ENCODE measurements at regions not wholly inside any gene's neighbourhood (a gene's known extent, or its start where the extent isn't known, plus 50 kb on each side); places are given as distances from the start of the nearest gene placed in this dataset.
"Not testable (repeated sequence)": the region's sequence is repeated elsewhere in the genome, so short reads cannot be mapped to it uniquely, and the experiment has no call there.

DNA sequence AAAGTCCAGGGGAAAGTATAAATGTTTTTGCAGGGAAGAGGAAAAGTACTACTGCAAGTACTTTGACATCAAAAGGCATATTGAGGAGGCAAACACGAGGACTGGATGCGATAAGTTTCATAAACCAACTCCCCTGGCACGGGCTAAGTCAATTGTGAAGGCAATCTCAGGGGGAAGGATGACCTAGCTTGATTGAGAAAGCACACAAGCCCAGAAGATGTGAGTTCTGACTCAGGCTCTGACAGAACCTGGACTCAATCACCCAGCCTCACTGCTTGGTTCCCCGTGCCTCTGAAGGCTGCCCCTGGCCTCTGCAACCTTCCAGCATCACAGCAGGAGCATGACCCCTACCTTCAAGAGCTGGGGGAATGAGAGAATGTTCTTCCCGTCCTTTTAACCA is 93.2 kb upstream of the ZNF438 start:
- no peak for DNase-seq

DNA sequence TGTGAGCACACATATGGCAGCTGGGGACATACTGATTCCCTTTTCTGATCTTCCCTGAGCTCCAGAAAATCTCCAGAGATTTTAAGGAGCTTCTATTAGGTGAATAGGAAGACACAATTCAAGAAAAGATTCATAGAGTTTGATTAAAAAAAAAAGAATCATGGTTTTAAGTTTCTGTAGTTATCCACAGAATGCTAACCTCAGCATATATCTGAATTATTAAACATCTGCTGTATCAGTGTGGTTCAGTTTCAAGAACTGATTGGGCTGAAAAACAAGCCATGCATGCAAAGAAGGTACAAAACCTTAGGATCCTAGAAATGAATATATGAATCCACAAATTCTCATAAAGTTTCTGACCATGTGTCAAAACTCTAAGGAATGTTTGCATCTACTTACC is 94.1 kb upstream of the ZNF438 start:
- DNase-seq = no peak

DNA sequence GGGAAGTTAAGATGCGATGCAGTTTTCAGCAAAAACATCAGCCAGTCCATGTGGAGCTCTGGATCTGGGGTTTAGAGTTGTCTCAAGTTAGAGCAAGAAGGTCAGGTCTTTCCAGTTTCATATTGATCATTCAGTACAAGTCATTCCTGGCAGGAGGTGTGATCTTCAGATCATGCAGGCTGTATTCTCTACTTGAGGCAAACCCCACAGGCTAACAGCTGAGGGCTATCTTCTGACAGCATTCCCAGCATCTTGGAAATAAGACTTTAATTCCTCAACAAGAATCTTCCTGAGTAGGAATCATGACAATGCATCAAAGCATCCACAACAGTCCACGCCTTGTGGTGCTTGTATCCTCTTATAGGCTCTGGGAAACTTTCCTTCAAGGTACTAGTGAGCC is 94.9 kb upstream of the ZNF438 start:
- no peak for DNase-seq

DNA sequence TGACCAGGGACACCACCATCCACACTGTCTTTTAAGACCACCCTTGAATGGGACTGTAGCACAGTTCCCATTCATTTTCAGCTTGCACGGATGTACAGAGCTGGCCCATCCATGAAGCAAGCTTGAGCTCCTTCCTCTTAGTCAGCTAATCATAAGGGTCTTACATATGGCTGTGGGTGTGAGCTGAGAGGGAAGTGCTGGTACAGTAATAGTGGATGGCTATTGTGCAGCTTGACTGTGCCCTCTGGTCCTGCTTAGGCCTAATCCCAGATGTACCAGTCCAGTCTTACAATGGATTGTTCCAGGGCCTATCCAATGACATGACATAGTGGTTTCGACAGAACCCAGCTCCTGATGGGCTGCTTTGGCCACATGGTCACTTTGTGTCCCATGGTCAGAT is 96.9 kb upstream of the ZNF438 start:
- DNase-seq = no peak

DNA sequence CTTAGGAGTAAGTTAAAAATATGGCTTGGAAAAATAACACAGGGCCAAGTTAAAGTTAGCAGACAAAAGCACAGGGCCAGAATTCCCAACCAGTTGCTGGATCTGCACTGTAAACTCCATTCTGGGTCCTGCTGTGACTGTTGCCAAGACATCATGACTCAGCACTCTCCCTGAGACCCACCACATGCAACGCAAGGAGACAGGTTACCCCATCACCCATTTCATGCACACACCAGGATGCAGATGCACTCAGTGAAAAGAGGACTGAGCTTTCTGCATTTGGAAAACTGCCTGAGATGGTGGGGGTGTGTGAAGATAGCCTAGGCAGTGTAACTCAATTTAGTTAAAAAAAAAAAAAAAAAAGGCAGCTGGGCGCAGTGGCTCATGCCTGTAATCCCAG is 97.6 kb upstream of the ZNF438 start:
- DNase-seq = no peak

DNA sequence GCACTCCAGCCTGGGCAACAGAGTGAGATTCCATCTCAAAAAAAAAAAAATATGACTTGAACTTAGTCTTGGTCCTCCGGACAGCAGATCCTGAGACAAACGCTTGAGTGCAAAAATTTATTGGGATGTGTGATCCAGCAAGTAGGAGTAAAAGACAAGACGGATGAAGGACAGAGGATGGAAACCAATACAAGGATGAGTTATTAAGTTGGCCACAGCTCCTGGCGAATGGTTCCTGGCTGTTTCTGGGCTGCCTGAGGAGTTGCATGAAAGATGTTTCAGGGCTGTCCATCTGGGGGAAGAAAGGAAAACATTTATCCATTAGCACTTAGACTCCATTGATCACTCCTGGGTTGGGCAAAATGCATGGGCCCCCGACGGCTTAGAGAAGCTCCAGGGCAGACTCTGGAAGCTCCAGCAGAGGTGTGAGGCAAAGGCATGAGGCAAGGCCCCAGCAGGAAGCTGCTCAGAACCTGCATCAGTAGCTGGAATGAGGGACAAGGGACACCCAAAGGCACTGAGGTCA is 98.3 kb upstream of the ZNF438 start:
- DNase-seq = no peak

DNA sequence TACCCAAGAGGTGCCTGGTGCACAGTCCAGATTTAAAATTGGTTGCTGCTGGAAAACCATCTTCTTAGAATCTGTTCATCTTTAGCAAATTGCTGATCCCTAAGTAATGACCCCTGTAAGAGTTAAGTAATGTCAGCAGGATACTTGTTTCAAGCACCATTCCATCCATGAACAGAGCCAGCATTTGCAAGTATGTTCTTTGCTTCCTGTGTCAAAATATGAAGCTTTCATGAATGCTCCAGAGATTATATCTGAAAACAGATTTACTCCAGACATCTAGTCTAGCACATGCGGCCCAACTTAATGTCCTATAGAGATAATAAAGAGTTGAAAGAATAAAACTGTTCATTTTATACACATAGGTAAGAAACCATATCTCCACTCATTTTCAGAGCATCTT is 98.7 kb upstream of the ZNF438 start:
- DNase-seq = no peak

DNA sequence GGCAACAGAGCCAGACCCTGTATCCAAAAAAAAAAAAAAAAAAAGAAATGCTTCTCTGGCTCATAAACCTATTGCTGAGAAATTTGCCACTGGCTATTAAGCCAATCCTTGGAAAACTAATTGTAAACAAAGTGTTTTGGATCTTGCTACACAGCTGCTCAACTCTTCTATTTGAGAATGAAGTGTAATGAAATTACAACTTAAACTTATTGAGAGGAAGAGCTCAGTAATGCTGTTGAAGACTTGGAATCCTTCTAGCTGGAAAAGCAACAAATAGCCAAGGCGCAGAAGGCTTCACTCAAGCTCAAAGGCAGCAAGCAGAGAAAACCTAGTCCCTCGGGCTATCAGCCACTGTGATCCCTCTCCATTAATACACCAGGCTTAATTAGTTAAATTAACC is 99.6 kb upstream of the ZNF438 start:
- DNase-seq = no peak

DNA sequence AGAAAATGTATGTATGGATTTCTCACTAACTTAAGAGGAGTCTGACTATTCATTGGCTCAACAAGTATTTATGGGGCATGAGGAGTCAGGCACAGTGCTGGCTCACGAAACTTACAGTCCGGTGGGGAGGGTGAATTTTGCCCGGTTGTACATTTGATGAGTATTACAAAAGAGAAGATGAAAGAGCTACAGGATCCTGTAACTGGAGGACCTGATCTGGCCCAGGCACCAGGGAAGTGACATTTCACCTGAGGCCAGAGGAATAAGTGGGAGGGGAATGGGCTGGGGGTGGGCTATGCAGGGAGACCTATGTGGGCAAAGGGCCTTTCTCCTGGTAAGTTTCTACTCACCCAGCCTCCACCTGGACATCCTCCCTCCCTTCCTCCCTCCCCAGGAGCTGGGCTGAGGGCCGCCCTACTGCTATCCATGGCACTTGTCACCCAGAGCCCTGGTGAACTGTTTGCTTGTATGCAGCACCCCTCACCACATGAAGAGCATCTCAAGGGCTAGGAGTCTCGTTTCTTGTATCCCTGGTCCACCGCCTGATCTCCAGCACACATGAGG is 101.1 kb upstream of the ZNF438 start:
- DNase-seq = no peak

DNA sequence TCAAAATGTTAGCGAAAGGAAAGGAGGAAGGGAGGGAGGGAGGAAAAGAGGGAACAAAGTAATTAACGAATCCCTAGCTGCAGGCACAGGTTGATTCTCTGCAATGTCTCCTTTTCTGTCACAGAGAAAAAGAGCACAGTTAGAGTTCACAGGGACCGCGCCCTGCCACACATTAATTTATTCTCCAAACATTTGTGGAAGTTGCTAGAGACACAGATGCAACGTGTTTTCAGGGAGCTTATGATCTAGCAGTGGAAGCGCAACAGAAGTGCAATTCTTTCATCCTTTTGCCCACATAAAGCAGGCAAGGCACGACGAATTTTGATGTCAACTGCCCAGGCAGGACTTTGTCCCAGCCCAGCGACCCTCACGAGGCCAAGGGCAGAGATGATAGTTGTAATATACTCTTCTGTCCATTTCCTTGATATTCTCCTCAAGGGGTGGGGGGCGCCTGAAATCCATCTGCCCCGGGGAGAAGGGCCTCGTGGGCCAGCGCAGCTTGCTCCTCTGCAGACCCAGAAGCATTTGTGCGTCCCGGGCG is 101.7 kb upstream of the ZNF438 start:
- no peak for DNase-seq

DNA sequence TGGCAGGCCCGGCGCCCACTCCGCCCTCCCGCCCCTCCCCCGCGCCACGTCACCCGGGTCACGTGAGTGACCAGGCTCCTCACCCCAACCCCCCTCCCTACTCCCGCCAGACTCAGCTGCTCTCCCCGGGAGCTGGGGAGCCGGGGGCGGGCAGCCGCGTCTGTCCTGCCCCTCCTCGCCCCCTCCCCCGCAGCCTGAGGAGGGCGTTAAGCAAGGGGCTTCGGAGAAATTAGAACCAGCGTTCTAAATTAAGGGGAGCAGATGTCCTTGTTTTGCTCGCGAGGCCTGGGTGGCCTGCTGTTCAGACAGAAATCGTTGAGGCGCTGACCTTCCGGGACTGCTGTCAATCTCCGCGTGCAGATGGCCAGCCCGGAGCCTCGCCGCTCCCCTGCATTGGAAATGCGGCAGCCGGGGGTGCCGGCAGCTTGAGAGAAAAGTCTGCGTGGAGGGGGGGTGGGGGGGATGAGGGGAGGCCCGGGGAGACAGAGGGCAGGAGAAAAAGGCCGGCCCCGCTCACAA is 102.2 kb upstream of the ZNF438 start:
- DNase-seq = peak; percentile 87

DNA sequence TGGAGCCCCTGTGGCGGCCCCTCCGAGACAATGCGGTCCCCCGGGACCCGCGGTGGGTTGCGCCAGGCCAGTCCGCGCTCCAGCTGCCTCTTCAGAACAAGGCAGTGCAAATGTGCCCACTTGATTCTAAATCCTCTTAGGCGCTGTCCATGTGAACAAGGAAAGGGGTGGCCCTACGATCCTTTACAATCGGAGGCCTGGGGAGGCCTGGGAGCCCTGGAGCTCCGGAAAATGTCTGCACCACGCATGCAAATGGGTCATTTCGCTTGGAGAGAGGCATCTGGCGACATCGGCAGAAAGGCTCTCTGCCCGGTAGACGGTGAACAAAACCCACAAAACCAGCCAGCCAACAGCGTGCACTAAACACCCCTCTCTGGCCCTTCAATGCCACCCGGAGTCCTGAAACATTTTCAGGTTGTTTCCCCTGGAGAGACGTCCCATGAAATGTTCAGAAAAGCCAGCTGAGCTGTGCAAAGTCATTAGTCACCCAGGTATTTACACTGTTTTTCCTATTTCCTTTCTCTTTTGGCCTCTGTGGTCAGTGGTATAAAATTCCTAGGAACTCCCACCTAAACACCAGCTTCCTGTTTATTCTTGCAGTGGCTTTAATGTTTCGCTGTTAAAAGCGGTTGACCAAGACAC is 102.8 kb upstream of the ZNF438 start:
- DNase-seq = peak; percentile 74

DNA sequence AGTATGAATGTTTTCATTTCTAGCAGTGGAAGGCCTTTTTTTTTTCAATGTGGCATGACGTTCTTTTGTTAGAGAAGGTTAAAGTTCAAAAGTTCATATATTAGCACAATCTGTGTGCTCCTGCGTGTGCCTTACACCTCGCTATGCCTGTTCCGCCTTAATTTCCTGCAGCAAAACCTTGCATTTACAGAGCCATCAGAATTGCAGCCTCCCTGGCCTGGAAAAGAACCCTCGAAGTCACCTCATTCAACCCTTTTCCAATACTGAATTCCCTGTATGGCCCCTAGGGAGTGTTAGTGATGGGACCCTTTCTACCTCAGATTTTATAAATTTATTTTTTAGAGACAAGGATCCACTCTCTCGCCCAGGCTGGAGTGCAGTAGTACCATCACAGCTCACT is 103.5 kb upstream of the ZNF438 start:
- DNase-seq = no peak

DNA sequence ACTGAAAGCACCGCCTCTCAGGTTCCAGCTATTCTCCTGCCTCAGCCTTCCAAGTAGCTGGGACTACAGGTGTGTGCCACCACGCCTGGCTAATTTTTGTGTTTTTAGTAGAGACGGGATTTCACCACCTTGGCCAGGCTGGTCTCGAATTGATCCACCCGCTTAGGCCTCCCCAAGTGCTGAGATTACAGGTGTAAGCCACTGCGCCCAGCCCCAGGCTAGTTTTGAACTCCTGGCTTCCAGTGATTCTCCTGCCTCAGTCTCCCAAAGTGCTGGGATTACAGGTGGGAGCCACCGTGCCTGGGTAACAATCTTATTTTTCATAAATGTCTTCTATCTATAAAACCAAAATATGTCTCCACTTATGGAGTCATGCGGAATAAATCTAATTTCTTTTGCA is 104.1 kb upstream of the ZNF438 start:
- not testable (repeated sequence) for DNase-seq

DNA sequence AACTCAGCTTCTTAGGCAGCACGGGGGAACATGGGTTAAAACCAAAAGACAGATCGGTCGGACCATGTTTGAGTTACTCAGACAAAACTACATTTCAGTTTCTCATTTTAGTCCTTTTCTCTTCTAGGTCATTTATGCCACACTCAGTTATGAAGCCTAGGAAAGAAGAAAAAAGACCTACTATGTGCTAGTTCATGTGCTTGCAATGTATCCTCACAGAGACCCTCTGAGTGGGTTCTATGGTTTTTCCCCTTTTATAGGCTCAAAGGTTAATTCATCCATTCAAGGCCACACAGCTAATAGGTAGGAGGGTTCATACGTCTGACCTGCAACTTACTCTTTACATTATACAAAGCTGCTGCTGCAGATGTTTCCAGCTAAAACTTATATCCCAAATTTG is 104.7 kb upstream of the ZNF438 start:
- no peak for DNase-seq

DNA sequence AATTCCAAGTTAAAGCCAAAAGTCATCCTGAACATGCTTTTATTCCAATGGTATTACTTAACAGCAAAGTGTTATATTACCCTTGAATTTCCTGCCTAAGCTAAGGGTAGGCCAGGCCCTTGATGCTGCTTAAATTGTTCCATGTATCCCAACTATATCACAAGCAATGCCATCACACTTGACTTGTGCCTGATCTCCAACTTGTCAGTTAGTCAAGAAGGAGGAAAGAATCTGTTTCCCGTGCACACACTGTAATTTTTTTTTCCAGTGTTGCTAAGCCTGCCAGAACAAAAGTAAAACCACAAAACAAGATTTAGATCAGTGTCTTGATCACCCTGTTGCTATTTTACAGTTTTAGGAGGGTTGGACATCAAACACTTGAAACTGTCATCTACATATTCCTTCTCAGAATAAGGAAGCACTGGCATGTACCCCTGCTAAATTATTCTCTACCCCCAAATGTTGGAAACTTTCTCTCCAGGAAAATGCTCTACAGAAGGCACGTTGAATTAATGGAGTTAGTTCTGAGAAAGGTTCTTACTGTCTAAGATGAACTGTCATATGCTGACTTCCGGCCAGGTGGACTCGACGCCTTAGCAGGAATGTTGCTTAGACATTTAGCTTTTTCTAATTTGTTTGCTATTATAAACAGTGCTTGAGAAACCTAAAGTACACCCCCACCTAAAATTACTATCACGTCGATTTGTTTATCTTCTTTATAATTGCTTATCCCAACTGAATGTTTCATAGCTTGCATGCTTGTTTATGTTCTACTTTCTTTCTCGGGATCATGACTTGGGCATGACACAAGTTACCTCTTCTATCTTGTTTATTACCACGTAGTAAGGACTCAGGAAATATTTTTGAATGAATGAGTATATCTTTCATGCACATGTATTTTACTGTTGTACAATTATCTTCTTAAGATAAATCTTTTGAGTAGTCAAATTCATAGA is 105.5 kb upstream of the ZNF438 start:
- DNase-seq = no peak

DNA sequence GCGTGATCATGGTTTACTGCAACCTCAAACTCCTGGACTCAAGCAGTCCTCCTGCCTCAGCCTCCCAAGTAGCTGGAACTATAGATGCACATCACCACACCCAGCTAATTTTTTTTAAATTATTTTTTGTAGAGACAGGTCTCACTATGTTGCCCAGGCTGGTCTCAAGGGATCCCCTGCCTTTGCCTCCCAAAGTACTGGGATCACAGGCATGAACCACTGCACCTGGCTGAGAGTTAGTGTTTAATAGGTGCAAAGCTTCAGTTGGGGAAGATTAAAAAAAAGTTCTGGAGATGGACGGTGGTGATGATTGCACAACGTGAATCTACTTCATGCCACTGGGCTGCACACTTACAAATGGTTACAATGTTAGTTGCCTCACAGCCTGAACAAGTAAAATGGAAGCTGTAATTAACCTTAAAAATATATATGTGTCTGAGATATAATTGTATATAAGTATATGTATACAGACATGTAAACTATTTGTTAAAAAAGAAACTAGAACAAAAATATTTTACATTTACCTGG is 106.4 kb upstream of the ZNF438 start:
- DNase-seq = no peak

DNA sequence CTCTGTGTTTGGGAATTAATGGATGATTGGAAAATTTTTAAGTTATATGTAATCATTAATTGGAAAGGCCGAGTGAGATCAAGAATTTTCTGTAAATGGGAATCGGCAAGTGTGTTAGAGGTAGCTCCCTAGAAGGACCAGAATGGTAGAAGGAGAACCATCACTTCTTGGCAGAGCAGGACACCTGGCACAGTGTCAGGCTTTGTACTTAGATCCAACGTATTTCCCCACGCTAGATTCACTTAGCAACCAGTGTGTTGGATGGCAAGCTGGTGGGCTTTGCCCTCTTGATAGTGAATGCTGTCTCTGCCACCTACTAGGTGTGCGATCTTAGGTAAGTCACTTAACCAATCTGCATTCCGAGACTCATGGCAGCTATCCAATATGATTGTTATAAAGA is 107.8 kb upstream of the ZNF438 start:
- DNase-seq = no peak

DNA sequence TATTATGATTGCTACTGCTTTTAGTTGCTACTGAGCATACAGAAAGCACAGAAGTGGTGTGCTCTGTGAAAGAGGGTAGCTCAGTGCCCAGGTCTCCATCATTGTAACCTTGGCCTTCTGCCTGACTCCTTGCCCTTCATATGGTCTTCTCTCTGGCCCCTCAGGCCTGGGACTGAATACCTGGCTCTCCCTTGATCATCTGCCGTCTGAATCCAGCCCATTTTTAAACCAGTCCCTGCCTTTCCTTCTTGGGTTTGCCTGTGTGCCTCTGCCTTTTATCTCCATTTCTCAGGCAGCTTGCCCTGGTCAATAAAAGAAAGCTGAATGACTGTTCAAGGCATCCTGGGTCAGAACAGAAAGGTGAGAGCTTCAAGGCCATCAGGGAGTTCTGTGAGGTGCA is 109.1 kb upstream of the ZNF438 start:
- no peak for DNase-seq

DNA sequence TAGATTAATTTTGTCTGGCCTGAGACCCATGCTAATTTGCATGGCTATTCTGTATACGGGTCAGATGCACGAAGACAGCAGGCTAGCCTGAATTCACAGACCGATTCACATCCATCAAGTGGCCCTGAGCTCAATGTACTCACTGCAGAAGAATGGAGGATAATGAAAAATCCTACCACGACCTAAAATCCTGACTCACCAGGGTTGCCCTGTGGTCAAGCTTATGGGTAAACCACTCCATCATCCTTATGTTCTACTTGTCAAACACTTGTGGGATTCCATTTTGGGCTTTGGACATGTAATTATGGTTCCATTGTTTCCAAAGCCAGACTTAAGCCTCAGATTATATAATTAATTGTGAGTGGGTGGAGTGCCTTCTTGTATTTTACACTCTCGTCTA is 110.4 kb upstream of the ZNF438 start:
- DNase-seq = no peak

DNA sequence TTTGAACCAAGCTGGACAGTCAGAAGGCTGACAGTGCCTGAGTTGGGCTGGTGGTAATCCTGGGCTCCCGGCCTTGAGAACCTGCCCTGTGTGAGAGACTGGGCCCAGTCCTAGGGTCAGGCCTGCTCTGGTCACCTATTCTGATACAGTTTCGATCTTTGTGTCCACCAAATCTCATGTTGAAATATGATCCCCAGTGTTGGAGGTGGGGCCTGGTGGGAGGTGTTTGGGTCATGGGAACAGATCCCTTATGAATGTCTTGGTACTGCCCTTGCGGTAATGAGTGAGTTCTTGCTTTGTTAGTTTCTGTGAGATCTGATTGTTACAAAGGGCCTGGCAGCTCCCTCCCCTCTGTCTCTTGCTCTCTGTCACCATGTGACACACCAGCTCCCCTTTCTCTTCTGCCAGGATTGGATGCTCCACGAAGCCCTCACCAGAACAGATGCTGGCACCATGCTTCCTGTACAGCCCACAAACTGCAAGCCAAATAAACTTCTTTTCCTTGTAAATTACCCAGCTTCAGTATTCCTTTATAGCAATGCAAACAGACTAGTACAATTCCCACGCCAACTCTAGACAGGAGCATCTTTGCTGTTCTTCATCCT is 111.8 kb upstream of the ZNF438 start:
- DNase-seq = no peak

DNA sequence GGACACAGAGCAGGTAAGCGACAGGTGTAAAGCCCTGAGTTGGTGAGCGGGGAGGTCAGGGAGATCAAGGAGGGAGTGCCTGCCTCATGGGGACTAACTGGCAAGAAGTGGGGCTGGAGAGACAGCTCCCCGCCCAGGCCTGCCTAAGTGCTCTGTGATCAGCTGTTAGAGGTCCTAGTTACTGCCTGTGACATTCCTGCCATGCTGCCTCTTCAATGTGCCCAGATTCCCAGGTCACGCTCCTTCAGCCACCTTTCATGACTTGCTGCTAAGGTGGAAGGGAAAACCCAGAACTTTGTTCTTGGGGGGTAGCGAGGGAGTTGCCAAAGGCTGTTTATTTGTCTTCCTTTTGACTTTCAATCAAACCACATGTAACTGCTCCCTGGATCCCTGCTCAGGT is 114.3 kb upstream of the ZNF438 start:
- no peak for DNase-seq

All from activated CD8-positive, alpha-beta memory T cell treated with anti-CD3 and anti-CD28 coated beads for 24 hours (primary cell).